Activated T-cell treated with anti-CD3 and anti-CD28 coated beads for 4 hours (primary cell): ENCODE measurements at regions not wholly inside any gene's neighbourhood (a gene's known extent, or its start where the extent isn't known, plus 50 kb on each side); places are given as distances from the start of the nearest gene placed in this dataset.

Experiments
- DNase-seq: peaks from one replicate; pipeline ENCODE4 v3.0.0-alpha.2; 2020

DNA sequence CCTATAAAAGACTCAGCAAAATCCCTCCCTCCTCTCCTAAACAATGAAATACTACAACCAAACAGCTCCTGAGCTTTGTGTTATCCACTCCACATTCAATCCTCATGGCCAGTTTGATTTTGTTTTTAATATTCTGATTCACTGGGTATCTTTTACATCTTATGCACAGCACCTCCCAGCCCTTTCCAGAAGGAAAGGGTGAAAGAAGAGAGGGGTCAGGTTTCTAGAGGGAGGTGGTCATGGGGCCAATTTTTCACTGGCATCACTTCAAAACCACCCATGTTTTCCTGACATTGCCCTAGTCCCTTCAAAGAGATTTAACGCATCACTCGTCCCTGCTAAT, 315.6 kb downstream of the LPIN1 start:
- no peak for DNase-seq

DNA sequence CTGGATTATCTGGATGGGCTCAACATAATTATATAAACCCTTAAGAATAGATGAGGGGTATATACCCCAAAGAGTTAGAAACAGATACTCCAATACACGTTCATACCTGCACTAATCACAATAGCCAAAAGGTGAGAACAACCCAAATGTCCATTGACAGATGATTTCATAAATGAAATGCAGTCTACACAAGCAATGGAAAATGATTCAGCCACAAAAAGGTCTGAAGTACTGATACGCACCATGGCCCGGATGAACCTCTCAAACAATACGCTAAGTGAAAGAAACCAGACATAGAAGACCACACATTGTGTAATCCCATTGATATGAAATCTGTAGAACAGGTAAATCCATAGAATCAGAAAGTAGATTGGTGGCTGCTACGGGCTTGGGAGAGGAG, 316.8 kb downstream of the LPIN1 start:
- DNase-seq: no peak

DNA sequence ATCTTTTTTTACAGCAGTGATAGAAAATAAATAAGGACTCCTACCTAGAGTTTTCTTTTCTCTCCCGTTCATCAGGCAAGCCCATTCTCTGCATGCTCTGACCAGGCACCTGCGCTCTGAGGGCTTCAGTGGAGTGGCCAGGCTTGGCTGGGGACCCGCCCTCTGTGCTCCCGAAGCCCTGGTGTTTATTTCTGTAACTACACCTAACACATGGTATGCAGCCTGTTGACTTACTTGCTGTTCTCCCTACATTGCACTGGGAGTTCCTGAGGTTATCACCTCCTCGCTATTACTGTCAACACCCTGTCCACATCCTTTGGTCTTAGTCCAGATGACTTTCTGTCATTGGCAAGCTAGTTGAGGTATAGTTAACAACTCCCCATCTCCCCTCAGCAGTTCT, 317.7 kb downstream of the LPIN1 start:
- DNase-seq: no peak

DNA sequence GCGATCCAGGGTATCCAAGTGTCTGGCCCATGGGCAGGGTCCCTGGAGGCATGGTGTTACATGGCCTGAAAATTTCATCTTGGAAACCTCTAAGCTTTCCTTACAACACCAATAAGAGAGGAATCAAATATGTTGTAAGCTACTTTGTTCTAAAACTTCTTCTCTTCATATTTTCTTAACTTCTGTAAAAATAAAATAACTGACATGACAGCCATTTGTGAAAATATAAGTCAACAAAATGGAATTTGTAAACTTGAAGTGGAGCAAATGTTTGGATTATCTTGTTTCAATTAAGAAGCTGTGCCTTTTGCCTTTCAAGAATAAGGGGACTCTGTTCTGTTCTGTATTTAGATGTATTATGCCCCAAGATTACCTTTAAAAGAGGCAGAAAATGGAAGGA, 319.7 kb downstream of the LPIN1 start:
- no peak for DNase-seq

DNA sequence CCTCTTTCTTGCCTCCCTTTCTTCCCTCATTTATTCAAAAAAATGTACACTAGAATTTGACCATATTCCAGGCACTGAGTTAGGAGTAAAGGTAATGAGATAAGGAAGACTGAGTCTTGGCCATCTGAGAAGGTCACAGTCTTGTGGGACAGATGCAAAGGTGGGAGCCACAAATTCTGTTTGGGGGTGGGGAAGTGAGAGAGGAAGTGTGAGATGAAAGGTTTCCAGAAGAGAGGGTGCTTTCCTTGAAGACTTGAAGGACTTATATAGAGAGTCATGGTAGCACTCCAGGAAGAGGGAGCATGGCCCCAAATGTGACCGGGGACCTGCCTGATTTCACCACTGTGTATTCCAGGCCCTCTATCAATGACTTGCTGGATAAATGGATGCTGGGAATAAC, 320.6 kb downstream of the LPIN1 start:
- no peak for DNase-seq

DNA sequence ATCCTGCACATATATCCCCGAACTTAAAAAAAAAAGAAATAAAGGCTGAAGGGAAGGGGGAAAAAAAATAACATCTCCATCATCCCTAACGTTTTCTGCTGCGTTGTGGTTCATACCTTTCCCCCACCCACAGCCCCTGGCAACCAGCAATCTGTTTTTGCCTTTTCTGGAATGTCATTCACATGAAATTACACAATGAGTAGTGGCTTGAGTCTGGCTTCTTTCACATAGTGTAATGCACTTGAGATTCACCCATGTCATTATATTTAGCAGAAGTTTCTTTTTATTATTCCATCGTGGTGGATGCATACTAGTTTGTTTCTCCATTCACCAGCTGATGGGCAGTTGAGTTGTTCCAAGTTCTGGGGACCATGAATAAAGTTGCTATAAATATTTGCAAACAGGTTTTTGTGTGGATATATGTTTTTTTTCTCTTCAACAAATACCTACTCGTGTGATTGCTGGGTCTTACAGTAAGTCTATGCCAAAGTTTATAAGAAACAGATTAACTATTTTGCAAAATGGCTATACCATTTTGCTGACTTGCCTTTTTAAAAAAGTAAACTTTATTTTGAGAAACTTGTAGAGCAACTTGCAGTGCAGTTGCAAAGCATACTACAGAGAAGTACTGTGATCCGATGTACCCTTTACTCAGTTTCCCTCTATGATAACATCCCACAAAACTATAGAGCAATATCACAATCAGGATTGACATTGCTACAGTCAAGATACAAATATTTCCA, 322.5 kb downstream of the LPIN1 start:
- DNase-seq: no peak

DNA sequence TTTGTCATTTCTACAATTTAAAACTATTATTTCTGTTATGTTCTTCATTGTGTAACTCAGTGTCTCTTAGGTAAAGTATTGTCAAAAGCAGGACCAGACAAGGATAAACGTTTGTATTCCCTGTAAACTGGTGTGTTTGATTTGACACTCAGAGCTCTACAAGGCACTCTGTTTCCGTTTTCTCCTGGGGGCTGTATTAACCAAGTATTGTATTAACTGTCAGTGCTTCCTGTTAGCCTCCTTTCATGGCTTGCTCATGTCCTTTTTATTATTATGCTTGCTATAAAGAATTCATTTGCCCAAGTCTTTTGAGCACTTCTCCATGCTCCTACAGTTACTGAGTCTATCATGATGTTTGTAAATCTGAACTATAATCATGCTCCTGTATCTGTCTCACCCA, 323.7 kb downstream of the LPIN1 start:
- no peak for DNase-seq

DNA sequence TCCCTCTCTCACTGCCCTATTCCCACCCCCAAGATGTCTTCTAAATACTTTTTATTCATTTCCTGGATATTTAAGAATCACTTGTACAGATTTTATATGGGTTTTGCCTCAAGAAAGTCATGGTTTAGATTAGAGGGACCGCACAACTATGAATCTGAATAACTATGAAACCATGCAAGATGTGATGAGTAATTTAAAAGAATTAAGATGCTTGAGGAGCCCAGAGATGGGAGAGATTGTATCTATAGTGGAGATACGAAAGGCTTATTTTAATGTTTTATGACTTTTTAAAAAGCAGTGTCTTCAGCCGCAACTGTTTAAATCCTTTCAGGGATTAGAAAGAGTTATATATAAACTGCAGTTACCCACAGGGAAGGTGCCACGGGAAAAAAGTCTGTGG, 324.1 kb downstream of the LPIN1 start:
- no peak for DNase-seq

DNA sequence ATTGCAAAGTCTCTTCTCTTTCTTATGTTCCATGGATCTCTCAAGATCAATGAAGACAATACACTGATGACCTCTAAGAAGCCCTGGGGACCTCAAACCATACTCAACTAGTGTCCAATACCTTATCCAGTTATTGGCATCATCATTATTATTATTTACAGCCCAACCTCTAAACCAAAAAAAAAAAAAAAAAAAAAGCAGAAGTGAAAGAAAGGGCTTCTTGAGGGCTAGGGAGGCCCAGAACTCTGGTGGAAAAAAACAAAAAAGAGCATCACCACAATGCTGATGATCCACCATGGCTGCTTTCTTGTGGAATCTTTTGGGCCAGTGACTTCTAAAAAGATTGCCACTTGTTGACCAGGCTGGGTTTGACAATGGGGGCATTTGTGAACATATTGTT, 324.9 kb downstream of the LPIN1 start:
- DNase-seq: no peak

DNA sequence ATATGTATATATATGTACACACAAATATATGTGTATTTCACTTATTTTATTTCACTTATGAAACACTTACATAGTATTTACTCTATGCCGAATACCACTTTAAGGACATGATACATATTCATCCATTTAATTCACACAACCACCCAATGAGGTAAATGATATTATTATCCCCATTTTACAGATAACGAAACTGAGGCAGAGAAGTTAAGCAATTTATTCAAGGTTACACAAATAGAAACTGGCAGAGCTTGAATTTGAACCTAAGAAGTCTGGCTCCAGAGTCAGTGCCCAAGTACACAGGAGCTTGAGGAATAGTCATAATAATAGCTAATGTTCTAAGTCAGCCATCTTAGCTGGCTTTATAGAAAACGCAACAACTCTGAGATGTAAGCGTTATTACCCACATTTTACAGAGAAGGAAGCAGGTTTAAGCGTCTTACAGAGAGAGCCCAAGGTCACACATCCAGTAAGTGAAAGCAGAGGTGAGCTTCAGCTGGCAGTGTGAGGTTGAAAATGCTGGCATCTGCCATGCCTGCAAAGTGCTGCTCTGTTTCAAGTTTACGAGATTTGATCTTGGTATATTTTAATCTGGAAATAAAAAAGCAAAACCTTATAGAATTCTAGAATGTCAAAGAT, 326.9 kb downstream of the LPIN1 start:
- no peak for DNase-seq

DNA sequence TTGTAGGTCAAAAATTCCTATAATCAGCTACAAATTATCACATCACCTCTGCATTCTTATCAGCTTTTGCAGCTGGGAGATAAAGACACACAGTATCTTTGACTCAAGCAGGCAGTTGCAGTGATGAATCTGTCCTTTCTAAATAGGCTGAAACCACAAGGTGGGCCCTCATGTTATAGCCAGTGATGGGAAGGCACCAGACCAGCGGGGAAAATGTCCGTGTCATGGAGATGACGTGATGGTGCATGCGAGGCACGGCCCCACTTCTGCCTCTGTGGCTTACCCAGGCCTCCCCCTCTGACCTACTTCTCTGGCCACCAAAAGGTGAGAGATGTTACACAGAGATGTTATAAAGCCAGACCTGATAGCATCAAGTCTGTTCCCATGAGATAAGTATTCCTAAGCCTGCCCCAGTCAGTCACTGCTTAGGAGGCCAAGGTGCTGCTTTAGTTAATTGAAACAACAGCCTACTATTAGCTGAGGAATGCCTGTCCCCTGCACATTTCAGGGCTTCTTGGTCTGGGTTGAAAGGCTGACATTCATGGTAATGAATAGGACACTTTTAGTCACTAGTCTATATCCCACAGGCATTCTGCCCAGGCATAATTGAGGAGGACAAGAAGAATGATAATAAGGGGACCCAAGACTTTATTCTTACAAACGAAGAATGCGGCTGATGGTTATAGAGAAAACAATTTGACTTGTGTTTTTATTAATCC, 327.9 kb downstream of the LPIN1 start:
- no peak for DNase-seq

DNA sequence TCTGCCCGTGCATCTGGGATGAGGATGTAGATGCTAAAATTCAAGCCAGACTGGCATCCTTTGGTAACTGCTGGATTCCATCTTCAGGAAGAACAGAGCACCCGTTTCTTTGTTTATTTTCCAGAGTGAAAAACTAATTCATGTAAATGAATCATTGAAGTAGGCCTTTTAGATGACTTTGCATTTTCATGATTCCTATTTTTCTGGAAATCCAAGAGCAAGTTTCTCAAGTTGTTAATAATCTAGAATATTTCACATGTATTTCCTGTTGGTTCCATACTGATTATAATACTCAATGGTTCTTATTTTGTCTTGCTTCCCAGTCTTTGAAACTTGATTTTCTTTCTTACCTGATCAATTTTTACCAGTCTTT, 328.4 kb downstream of the LPIN1 start:
- no peak for DNase-seq

DNA sequence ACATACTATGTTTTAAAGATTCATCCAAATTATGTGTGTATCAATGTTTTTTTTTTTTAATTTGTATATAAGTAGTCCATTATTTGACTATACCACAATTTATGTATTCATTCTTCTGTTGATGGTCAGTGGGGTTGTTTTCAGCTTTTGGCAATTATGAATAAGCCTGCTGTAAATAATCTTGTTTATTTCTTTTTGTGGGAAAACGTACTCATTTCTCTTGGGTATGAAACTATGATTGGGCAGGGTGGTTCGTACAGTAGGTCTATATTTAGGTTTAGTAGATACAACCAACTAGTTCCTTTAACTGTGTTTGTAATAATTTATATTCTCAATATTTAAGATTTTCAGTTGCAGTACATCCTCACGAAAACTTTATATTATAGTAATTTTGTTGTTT, 329.2 kb downstream of the LPIN1 start:
- DNase-seq: no peak

DNA sequence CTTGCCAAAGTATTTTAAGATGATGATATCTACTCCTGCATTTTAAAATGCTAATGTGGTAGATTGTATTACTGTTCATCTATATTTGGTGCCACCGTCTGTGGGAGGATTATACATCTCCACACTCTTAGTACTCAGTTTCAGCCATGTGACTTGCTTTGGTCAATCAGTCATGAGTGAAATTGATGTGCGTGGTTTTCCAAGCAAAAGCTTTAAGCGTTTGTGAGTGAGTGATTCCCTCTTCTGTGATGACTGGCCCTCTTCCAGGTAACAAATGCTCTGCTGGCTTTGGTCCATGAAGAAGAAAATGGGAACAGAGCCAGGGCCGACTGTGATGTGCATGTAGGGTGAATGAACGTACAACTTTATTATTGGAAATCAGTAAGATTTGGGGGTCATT, 330.4 kb downstream of the LPIN1 start:
- no peak for DNase-seq

DNA sequence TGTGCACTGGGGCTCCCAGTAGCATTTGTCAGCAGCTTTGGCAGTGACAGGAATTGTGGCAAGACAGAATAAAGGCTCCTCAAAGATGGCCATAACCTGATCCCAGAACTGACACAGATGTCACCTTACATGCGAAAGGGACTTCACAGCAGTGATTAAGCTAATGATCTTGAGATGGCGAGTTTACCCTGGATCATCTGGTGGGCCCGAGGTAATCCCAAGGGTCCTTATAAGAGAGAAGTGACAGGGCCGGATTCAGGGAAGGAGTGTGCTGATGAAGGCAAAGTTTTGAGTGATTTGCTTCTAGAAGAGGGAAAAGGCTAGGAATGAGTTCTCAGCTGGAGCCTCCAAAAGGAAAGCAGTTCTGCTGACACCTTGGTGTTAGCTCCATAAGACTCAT, 333.9 kb downstream of the LPIN1 start:
- no peak for DNase-seq

DNA sequence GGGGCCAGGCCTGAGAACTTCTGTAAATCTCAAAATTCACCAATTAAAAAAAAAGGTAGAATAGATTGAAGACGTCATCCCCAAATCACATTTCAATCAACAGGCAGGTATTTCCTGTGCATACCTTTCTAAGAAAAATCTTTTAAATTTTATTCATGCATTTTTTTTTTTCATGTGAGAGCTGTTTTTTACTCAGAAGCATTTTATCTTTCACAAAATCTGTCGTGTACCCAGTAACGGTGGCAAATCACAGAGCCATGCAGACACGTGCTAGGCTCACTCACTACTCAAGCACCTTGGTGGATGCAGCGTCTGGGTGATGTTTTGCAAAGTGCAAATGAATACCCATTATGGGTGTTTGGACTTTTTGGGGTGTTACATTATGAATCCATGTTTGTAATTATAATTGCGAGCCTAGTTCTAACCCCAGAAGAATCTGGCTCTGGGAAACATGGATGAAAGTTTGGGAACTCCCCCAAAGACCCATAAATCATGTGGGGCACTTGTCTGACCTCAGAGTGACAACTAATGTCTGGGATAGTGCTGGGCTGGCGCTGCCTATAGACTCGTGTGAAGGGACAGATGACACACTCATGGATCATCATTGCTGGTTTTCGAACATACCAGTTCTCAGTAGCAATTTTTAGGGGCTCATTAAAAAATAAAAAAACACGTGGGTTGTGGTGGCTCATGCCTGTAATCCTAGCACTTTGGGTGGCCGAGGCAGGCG, 335.2 kb downstream of the LPIN1 start:
- no peak for DNase-seq

DNA sequence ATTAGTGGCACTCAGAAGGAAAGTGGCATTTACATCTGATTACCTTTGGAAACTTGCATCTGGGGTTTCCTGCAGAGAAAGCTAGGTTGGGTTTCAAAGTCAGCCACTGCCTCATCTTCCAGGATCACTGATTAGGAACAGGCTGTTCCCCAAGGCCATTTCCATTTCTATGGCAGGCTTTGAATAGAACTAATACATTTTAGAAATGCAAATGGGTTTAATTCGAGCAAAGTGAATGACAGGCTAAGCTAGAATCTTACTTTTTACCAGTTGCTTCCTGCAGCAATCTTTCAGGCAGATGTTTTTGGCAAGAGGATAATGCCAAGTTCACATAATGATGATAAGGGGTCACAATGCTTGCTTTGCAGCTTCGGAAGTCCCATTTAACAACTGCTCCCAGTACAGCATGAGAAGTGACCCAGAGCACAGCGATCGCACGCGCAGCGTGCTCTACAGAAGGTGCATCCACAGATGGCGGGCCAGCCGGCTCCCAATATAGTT, 336.7 kb downstream of the LPIN1 start:
- DNase-seq: no peak

DNA sequence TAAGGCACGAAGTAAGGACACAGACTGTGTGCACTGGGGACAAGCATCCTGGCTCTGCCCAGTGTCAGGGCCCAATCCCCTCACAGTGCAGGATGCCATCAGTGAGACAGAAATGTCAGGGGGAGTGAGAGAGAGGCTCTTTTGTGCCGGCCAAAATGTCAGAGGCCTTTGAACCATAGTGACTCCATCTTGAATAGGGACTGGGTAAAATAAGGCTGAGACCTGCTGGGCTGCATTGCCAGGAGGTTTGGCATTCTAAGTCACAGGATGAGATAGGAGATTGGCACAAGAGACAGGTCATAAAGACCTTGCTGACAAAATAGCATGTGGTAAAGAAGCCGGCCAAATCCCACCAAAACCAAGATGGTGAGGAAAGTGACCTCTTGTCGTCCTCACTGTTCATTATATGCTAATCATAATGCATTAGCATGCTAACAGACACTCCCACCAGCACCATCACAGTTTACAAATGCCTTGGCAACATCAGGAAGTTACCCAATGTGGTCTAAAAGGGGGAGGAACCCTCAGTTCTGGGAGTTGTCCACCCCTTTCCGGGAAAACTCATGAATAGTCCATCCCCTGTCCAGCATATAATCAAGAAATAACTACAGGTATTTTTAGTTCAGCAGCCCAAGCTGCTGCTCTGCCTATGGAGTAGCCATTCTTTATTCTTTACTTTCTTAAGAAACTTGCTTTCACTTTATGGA, 337.4 kb downstream of the LPIN1 start:
- DNase-seq: no peak

DNA sequence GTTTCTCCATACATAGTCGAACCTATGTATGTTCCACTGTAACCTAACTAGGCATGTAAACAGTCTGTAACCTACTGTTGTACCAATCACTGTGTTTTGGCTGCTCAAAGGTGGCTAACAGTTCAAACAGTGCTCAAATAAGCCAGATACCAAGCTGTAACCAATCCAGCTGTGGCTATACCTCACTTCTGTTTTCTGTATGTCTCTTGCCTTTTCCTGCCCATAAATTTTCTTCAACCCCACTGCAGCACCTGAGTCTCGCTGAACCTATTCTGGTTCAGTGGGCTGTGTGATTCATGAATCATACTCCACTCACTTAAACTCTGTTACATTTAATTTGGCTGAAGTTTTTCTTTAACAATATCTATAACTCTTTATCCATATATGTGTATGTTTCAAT, 340.7 kb downstream of the LPIN1 start:
- DNase-seq: no peak

DNA sequence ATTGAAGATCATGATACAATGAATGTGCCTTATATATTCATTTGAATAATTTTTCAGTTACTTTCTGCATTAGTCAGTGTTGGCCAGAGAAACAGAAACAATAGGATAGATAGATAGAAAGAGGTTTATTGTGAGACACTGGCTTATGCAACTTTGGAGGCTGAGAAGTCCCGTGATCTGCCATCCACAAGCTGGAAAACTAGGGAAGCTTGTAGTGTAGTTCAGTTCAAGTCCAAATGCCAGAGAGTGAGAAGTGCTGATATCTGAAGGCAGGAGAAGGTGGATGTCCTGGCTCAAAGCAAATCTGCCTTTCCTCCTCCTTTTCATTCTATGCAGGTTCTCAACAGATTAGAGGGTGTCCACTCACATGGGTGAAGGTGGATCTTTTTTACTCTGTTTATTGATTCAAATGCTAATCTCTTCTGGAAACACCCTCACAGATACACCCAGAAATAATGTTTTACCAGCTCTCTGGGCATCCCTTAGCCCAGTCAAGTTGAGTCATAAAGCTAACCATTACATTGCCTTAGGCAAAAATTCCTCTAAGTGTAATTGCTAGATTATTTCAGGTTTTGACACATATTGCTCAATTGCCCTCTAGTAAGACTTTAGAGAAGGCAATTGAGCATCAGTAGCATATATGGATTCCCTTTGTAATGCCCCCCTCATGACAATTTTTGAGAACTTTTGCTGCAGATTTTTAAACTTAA, 341.4 kb downstream of the LPIN1 start:
- no peak for DNase-seq

DNA sequence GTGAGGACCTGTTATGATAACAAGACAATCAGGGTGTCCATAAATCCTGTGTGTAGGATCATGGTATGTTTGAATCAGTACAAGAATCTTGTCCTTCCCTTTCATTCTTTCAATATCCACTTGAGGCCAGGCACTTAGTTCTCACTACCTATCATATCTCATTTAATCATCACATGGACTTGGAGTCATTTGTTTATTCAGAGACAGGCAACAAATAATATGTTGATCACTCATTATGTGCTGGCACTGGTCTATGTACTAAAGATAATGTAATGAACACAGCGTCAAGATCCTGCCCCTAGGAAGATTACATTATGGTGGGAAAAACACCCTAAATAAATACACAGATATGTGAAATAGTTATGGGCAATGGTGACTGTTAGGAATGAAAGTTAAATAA, 342.6 kb downstream of the LPIN1 start:
- DNase-seq: no peak

DNA sequence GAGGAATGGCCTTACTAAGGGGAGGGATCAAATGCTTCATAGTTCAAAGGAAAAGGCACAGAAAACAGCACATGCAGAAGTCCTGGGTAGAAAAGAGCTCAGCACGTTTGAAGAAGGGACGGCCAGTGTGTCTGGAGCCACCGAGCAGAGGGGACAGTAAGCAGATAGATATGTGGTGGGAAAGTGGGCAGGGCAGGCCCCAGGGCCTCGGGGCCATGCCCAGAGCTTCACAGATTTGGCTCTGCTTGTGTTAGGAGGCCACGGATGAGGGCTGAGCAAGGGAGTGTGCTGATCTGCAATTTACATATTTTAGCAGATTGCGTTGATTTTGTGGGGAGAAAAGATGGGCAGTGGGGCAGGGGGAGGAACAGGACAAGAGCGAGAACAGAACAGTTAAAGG, 343.1 kb downstream of the LPIN1 start:
- no peak for DNase-seq
